ENCODE measurements at regions not wholly inside any gene's neighbourhood (a gene's known extent, or its start where the extent isn't known, plus 50 kb on each side); places are given as distances from the start of the nearest gene placed in this dataset.
"Not testable (repeated sequence)": the region's sequence is repeated elsewhere in the genome, so short reads cannot be mapped to it uniquely, and the experiment has no call there.

DNA sequence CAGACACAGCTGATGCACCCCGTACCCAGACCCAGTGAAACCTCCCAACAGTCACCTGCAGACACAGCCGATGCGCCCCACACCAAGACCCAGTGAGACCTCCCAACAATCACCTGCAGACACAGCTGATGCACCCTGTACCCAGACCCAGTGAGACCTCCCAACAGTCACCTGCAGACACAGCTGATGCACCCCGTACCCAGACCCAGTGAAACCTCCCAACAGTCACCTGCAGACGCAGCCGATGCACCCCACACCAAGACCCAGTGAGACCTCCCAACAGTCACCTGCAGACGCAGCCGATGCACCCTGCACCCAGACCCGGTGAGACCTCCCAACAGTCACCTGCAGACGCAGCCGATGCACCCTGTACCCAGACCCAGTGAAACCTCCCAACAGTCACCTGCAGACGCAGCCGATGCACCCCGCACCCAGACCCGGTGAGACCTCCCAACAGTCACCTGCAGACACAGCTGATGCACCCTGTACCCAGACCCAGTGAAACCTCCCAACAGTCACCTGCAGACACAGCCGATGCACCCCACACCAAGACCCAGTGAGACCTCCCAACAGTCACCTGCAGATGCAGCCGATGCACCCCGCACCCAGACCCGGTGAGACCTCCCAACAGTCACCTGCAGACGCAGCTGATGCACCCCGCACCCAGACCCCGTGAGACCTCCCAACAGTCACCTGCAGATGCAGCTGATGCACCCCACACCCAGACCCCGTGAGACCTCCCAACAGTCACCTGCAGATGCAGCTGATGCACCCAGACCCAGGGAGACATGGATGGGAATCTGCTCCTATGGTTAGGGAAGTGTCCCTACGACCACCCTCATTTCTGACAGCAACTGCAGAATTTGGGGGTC is 178.3 kb upstream of the C1orf174 start:
- TF ChIP-seq, protein P1, sequence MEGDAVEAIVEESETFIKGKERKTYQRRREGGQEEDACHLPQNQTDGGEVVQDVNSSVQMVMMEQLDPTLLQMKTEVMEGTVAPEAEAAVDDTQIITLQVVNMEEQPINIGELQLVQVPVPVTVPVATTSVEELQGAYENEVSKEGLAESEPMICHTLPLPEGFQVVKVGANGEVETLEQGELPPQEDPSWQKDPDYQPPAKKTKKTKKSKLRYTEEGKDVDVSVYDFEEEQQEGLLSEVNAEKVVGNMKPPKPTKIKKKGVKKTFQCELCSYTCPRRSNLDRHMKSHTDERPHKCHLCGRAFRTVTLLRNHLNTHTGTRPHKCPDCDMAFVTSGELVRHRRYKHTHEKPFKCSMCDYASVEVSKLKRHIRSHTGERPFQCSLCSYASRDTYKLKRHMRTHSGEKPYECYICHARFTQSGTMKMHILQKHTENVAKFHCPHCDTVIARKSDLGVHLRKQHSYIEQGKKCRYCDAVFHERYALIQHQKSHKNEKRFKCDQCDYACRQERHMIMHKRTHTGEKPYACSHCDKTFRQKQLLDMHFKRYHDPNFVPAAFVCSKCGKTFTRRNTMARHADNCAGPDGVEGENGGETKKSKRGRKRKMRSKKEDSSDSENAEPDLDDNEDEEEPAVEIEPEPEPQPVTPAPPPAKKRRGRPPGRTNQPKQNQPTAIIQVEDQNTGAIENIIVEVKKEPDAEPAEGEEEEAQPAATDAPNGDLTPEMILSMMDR (IDR thresholded peaks at IDR 0.05; ENCODE audit: extremely low read depth in 1 of 2, insufficient read depth in 1 of 2, low read depth in 1 of 2, low read length in 2 of 2) = not testable (repeated sequence)
- TF ChIP-seq POLR2A (IDR thresholded peaks at IDR 0.05; ENCODE audit: low read depth, low read length); JUN (IDR thresholded peaks at IDR 0.05; ENCODE audit: borderline replicate concordance, insufficient read depth, insufficient read length, low read depth); MYC (IDR thresholded peaks at IDR 0.05; ENCODE audit: low read depth, low read length); EZH2 (IDR thresholded peaks at IDR 0.05; ENCODE audit: borderline replicate concordance, low read depth, low read length, severe bottlenecking): not testable (repeated sequence)
